ENCODE measurements at regions not wholly inside any gene's neighbourhood (a gene's known extent, or its start where the extent isn't known, plus 50 kb on each side); places are given as distances from the start of the nearest gene placed in this dataset.

DNA sequence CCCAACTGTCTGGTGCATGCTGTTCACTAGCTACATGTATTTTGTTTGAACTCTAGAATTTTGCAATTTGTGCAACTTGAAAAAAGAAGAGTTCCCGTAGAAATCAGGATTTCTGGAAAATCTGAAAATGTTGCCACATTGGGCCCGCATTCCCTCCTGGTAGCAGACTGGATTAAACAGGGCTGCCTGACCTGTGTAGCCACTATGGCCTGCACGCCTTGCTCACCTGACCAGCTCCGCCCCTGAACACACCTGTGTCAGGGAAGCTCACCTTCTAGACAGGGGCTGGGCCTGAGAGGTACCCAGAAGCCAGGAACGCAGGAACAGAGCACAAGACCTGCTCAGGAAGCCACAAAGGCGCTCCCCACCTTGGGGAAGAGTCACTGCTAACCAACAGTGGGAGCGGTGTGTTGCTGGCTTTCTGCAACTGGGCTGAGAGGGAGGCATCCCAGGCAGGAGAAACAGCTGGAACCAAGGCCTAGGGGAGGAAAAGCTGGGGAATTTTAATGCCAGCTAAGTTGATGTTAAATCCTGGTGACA lies 106.5 kb downstream of the UQCRFS1 start:
- Histone ChIP-seq H3K4me1 (no peaks in the 10 kb centered on the region), H3K27me3 (no peaks in the 10 kb centered on the region), H3K9me3 (no peaks in the 10 kb centered on the region), H3K36me3 (no peaks in the 10 kb centered on the region), H3K4me3 (no peak overlapping the region), H3K27ac (no peak overlapping the region)
- ATAC-seq (no peak), DNase-seq (no peak)
- TF ChIP-seq, protein P1, sequence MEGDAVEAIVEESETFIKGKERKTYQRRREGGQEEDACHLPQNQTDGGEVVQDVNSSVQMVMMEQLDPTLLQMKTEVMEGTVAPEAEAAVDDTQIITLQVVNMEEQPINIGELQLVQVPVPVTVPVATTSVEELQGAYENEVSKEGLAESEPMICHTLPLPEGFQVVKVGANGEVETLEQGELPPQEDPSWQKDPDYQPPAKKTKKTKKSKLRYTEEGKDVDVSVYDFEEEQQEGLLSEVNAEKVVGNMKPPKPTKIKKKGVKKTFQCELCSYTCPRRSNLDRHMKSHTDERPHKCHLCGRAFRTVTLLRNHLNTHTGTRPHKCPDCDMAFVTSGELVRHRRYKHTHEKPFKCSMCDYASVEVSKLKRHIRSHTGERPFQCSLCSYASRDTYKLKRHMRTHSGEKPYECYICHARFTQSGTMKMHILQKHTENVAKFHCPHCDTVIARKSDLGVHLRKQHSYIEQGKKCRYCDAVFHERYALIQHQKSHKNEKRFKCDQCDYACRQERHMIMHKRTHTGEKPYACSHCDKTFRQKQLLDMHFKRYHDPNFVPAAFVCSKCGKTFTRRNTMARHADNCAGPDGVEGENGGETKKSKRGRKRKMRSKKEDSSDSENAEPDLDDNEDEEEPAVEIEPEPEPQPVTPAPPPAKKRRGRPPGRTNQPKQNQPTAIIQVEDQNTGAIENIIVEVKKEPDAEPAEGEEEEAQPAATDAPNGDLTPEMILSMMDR (IDR thresholded peaks at IDR 0.05), result no peak
- intact Hi-C loops (cut with DNase I), result no loop called here

DNA sequence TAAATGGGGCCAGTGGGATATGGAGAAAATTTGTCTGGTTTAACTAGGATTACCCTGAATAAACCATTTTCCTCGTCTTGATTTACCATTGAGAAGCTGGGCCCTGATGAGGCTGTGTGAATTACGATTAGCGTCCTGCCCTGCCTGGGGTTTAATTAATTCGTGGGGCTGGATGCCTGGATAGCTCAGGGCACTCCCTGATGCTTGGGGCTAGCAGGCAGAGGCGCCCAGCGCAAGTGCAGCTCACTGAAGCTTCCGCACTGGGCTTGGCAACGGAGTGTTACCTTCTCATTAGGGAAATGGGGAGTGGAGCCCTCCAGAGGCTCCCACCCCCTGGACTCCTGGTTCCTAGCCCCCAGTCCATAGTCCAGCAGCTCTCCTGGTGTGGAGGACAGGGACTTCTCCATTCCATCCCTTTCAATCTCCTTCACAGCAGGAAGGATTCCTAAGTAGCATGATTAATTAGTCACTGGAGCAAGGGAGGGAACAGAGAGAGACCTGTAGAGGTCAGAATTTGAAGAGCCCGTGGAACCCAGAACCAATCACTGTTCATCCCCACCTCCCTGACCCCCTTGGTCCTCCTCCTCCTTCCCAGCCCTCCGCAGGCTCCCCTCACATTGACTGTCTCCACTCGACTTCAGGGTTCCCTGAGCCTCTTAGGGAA lies 107.2 kb downstream of the UQCRFS1 start:
- no peaks in the 10 kb centered on the region for H3K9me3 ChIP-seq
- intact Hi-C loops (cut with DNase I), result no loop called here
- ATAC-seq (no peak), DNase-seq (no peak)
- no peaks in the 10 kb centered on the region for H3K27me3 ChIP-seq
- H3K4me3 ChIP-seq, result no peak overlapping the region
- H3K4me1 ChIP-seq, result no peaks in the 10 kb centered on the region
- no peak overlapping the region for H3K27ac ChIP-seq
- TF ChIP-seq, protein P1 (IDR thresholded peaks at IDR 0.05), result no peak
- H3K36me3 ChIP-seq, result no peaks in the 10 kb centered on the region

DNA sequence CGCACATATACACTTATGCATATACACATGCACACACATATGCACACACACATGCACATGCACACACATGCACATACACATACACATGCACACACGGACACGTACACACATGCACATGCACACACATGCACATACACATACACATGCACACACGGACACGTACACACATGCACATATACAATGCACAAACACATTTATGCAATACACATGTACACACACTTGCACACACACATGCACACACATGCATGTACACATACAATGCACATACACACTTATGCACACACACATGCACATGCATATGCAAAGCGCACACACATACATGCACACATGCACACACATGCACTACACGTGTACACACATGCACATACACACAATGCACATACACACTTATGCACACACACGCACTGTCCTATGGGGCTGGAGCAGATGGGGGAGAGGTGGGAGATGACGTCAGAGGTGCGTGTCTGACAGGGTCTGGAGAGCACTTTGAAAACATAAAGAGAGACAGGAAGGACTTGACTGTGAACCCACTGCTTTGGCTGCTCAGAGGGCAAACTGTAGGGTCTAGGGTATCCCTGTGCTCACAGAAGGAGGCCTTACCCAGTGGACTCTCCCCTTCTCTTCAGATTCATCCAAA lies 108.2 kb downstream of the UQCRFS1 start:
- Histone ChIP-seq H3K4me3 (no peak overlapping the region), H3K27ac (no peak overlapping the region), H3K36me3 (no peaks in the 10 kb centered on the region), H3K9me3 (no peaks in the 10 kb centered on the region), H3K4me1 (no peaks in the 10 kb centered on the region), H3K27me3 (no peaks in the 10 kb centered on the region)
- DNase-seq (no peak), ATAC-seq (no peak)
- intact Hi-C loops (cut with DNase I), result no loop called here
- TF ChIP-seq, protein P1 (IDR thresholded peaks at IDR 0.05), result no peak

DNA sequence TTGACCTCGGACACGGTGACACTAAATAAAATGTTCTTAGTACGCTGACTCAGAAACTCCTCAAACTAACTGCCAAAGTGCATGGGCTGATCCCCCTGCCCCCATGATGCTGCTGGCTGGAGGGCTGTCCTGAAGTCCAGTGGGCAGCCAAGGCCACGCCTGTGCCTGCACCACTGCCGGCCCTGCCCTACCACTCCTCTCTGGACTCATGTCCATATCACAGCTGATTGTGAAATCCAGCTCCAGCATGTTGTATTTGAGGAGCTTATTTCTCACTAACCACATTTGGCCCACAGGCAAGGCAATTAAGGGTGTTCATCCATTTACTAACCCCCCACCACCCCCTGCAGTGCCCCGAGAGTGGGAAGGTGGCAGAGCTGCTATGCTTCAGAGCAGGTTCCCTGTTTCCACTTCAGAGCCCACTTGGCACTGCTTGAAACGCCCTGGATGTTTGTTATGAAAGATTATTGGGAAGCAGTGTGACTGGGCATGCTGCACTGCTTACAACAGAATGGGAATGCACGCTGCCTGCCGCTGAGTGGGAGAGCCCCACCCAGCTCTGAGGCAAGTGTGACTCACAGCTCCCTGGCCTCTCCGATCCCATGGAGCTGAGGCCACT lies 114.0 kb downstream of the UQCRFS1 start:
- ATAC-seq, result peak; percentile 93
- H3K9me3 ChIP-seq, result no peaks in the 10 kb centered on the region
- peaks cover 3% of the 10 kb centered on the region for H3K4me1 ChIP-seq
- peak; percentile 81 for DNase-seq
- H3K27ac ChIP-seq, result peak overlapping the region; percentile 78
- H3K36me3 ChIP-seq, result no peaks in the 10 kb centered on the region
- H3K27me3 ChIP-seq, result no peaks in the 10 kb centered on the region
- TF ChIP-seq, protein P1 (IDR thresholded peaks at IDR 0.05), result no peak
- intact Hi-C loops (cut with DNase I), result no loop called here
- H3K4me3 ChIP-seq, result no peak overlapping the region

DNA sequence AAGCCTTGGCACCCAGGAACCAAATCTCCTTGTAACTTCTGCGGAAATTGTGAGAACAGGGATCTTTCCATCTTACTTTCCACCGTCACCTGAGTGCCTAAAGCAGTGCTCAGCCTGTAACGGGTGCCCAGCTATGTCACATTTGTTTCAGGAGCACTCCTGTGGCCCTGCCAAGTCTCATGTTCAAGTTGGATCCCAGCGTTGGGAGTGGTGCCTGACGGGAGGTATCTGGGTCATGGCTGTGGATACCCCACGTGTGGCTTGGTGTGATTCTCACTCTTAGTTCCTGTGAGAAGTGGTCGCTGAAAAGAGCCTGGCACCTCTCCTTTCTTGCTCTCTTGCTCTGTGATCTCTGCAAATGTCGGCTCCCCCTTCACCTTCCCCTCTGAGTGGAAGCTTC lies 114.9 kb downstream of the UQCRFS1 start:
- H3K36me3 ChIP-seq, result no peaks in the 10 kb centered on the region
- ATAC-seq, result no peak

More for the DNA sequence above, 114.9 kb downstream of the UQCRFS1 start:
- Histone ChIP-seq H3K27me3 (no peaks in the 10 kb centered on the region), H3K4me3 (no peak overlapping the region), H3K4me1 (peaks cover 3% of the 10 kb centered on the region), H3K9me3 (no peaks in the 10 kb centered on the region), H3K27ac (no peak overlapping the region)
- no peak for DNase-seq
- TF ChIP-seq, protein P1 (IDR thresholded peaks at IDR 0.05), result no peak
- intact Hi-C loops (cut with DNase I), result no loop called here

Data from upper lobe of right lung (tissue), 1 donor.